OCI-LY3 (cell line): ENCODE measurements at regions not wholly inside any gene's neighbourhood (a gene's known extent, or its start where the extent isn't known, plus 50 kb on each side); places are given as distances from the start of the nearest gene placed in this dataset.
A peak's percentile ranks its signal among the peaks of the same experiment; 100 is the strongest.

Experiments
- H2AFZ ChIP-seq: fragments of 200-600, 300-600 bp; shearing (Covaris generic); 2 replicates; pipeline ENCODE4 v1.6.0; 2014; ENCODE audit warnings: antibody characterized with exemption, low read depth, low read length
- H3K27ac ChIP-seq: fragments of 200-600, 300-600 bp; sonication (generic); 2 replicates; pipeline ENCODE4 v1.5.1; 2014; ENCODE audit warnings: mild to moderate bottlenecking, low read length, moderate library complexity, mixed read lengths
- H3K27me3 ChIP-seq: fragments of 200-600, 300-600 bp; sonication (generic); 2 replicates; pipeline ENCODE4 v1.6.1; 2014; ENCODE audit warnings: low read depth, low read length, mixed read lengths
- H3K36me3 ChIP-seq: fragments of 200-600, 300-600 bp; sonication (generic); replicated peaks from 2 replicates; pipeline ENCODE3; 2014; ENCODE audit warnings: low read depth, low read length, mixed read lengths
- H3K4me1 ChIP-seq: fragments of 300-600, 200-600 bp; sonication (generic); 2 replicates; pipeline ENCODE4 v1.6.1; 2014; ENCODE audit warnings: low read length, mixed read lengths
- H3K4me2 ChIP-seq: fragments of 200-600, 300-600 bp; sonication (generic); 2 replicates; pipeline ENCODE4 v1.6.1; 2014; ENCODE audit warnings: low read length, mixed read lengths
- H3K4me3 ChIP-seq: fragments of 300-600, 200-600 bp; sonication (generic); 2 replicates; pipeline ENCODE4 v1.5.1; 2014; ENCODE audit warnings: antibody characterized with exemption, mild to moderate bottlenecking, low read length, moderate library complexity
- H3K79me2 ChIP-seq: fragments of 300-600, 200-600 bp; shearing (Covaris generic); 2 replicates; pipeline ENCODE4 v1.6.1; 2014; ENCODE audit warnings: mild to moderate bottlenecking, low read length, mixed read lengths
- H3K9ac ChIP-seq: fragments of 300-600, 200-600 bp; shearing (Covaris generic); 2 replicates; pipeline ENCODE4 v1.6.0; 2014; ENCODE audit warnings: mild to moderate bottlenecking, low read length, moderate library complexity
- H3K9me3 ChIP-seq: fragments of 200-600, 300-600 bp; shearing (Covaris generic); 2 replicates; pipeline ENCODE4 v1.6.1; 2014; ENCODE audit warnings: low read length, mixed read lengths; ENCODE audit not compliant: insufficient read depth
- H4K20me1 ChIP-seq: fragments of 200-600, 300-600 bp; sonication (generic); 2 replicates; pipeline ENCODE4 v1.6.1; 2016; ENCODE audit warnings: low read length, mixed read lengths; ENCODE audit not compliant: insufficient read depth
- CTCF ChIP-seq: fragments of 200-600, 300-600 bp; sonication (generic); IDR thresholded peaks from 2 replicates; pipeline ENCODE4 v1.5.1; 2014; ENCODE audit warnings: antibody characterized with exemption, low read length, low read depth
- EZH2phosphoT487 ChIP-seq: fragments of 200-600 bp; shearing (Covaris generic); IDR thresholded peaks from 2 replicates; pipeline ENCODE4 v1.6.1; 2018; ENCODE audit warnings: antibody characterized with exemption, mixed run types, low read depth

GRCh38 chr6:18326001-18326400, 61.1 kb upstream of the RNF144B start:
- no peak for TF ChIP-seq CTCF
- no peak for TF ChIP-seq EZH2phosphoT487
- no peak overlapping the region for H2AFZ ChIP-seq

GRCh38 chr6:18324706-18325042, 60.3 kb upstream of the DEK start:
- Histone ChIP-seq H3K9ac (peak overlapping the region; percentile 91; the same call in 1 of the 2 replicates), H3K4me1 (peaks cover 70% of the 10 kb centered on the region), H3K4me2 (peak overlapping the region; percentile 40), H3K27ac (peak overlapping the region; percentile 100), H4K20me1 (no peaks in the 10 kb centered on the region), H3K79me2 (0 out of 2 replicates have a peak, but pooled peaks cover 3% of the 10 kb centered on the region), H3K36me3 (no peaks in the 10 kb centered on the region), H3K9me3 (no peaks in the 10 kb centered on the region), H2AFZ (no peak overlapping the region), H3K4me3 (peak overlapping the region; percentile 16; the same call in 1 of the 2 replicates), H3K27me3 (no peaks in the 10 kb centered on the region)
- TF ChIP-seq EZH2phosphoT487 (no peak), CTCF (no peak)

More at GRCh38 chr6:18326001-18326400, 61.1 kb upstream of the RNF144B start:
- H3K9ac ChIP-seq = peak overlapping the region; percentile 91
- peak overlapping the region; percentile 21; the same call in 1 of the 2 replicates for H3K4me3 ChIP-seq
- no peaks in the 10 kb centered on the region for H3K9me3 ChIP-seq
- H3K4me2 ChIP-seq = peak overlapping the region; percentile 52
- peak overlapping the region; percentile 100 for H3K27ac ChIP-seq
- H4K20me1 ChIP-seq = no peaks in the 10 kb centered on the region
- H3K4me1 ChIP-seq = peaks cover 75% of the 10 kb centered on the region
- H3K36me3 ChIP-seq = no peaks in the 10 kb centered on the region
- no peaks in the 10 kb centered on the region for H3K27me3 ChIP-seq
- H3K79me2 ChIP-seq = 0 out of 2 replicates have a peak, but pooled peaks cover 3% of the 10 kb centered on the region

GRCh38 chr6:18323935-18324705, 59.8 kb upstream of the DEK start:
- Histone ChIP-seq H2AFZ (no peak overlapping the region; the same call in 1 of the 2 replicates), H3K27me3 (no peaks in the 10 kb centered on the region), H3K4me1 (peaks cover 64% of the 10 kb centered on the region), H4K20me1 (no peaks in the 10 kb centered on the region), H3K4me3 (peak overlapping the region; percentile 16; the same call in 1 of the 2 replicates), H3K9ac (peak overlapping the region; percentile 30; the same call in 1 of the 2 replicates), H3K9me3 (no peaks in the 10 kb centered on the region), H3K36me3 (no peaks in the 10 kb centered on the region), H3K4me2 (peak overlapping the region; percentile 40), H3K79me2 (0 out of 2 replicates have a peak, but pooled peaks cover 3% of the 10 kb centered on the region), H3K27ac (peak overlapping the region; percentile 100)
- TF ChIP-seq CTCF (peak; percentile 75), EZH2phosphoT487 (no peak)

GRCh38 chr6:18317850-18318249, 53.5 kb upstream of the DEK start:
- no peak overlapping the region for H2AFZ ChIP-seq

More at GRCh38 chr6:18317850-18318249, 53.5 kb upstream of the DEK start:
- no peaks in the 10 kb centered on the region for H4K20me1 ChIP-seq
- no peaks in the 10 kb centered on the region for H3K79me2 ChIP-seq
- H3K4me1 ChIP-seq = peaks cover 19% of the 10 kb centered on the region
- no peak overlapping the region for H3K27ac ChIP-seq
- no peaks in the 10 kb centered on the region for H3K9me3 ChIP-seq
- H3K4me2 ChIP-seq = no peak overlapping the region
- no peak for TF ChIP-seq CTCF
- no peak for TF ChIP-seq EZH2phosphoT487
- H3K36me3 ChIP-seq = no peaks in the 10 kb centered on the region
- H3K4me3 ChIP-seq = no peak overlapping the region
- no peak overlapping the region for H3K9ac ChIP-seq
- no peaks in the 10 kb centered on the region for H3K27me3 ChIP-seq
